Fibroblast of peridontal ligament (primary cell): ENCODE measurements at regions not wholly inside any gene's neighbourhood (a gene's known extent, or its start where the extent isn't known, plus 50 kb on each side); places are given as distances from the start of the nearest gene placed in this dataset.
"Not testable (repeated sequence)": the region's sequence is repeated elsewhere in the genome, so short reads cannot be mapped to it uniquely, and the experiment has no call there.

Source experiments
- DNase-seq: peaks from one replicate; pipeline ENCODE4 v3.0.0-alpha.2; 2010; ENCODE audit errors: extremely low read depth

GRCh38 chr12:13924286-13924685, 57.1 kb downstream of the GRIN2B start:
- DNase-seq, result no peak

- no peak for DNase-seq
Measured at GRCh38 chr12:13918897-13919296, 62.5 kb downstream of the GRIN2B start.

GRCh38 chr12:13915096-13915495, 66.3 kb downstream of the GRIN2B start:
- DNase-seq, result no peak

GRCh38 chr12:13913371-13913770, 68.0 kb downstream of the GRIN2B start:
- DNase-seq, result no peak

- no peak for DNase-seq
Measured at GRCh38 chr12:13911756-13912554, 69.4 kb downstream of the GRIN2B start.

- no peak for DNase-seq
Measured at GRCh38 chr12:13905794-13906193, 75.6 kb downstream of the GRIN2B start.

- no peak for DNase-seq
Measured at GRCh38 chr12:13900718-13901117, 80.7 kb downstream of the GRIN2B start.

- not testable (repeated sequence) for DNase-seq
Measured at GRCh38 chr12:13898387-13898786, 83.0 kb downstream of the GRIN2B start.

GRCh38 chr12:13897811-13898210, 83.6 kb downstream of the GRIN2B start:
- no peak for DNase-seq

GRCh38 chr12:13896063-13896626, 85.3 kb downstream of the GRIN2B start:
- no peak for DNase-seq

GRCh38 chr12:13891902-13892301, 89.5 kb downstream of the GRIN2B start:
- no peak for DNase-seq

GRCh38 chr12:13890943-13891342, 90.5 kb downstream of the GRIN2B start:
- DNase-seq, result no peak

GRCh38 chr12:13887779-13888388, 93.5 kb downstream of the GRIN2B start:
- DNase-seq, result no peak

- DNase-seq, result no peak
Measured at GRCh38 chr12:13882176-13882575, 99.2 kb downstream of the GRIN2B start.

GRCh38 chr12:13880613-13881012, 100.8 kb downstream of the GRIN2B start:
- no peak for DNase-seq

- no peak for DNase-seq
Measured at GRCh38 chr12:13875744-13876143, 105.7 kb downstream of the GRIN2B start.

GRCh38 chr12:13870255-13870654, 111.1 kb downstream of the GRIN2B start:
- no peak for DNase-seq

- DNase-seq, result peak; percentile 20
Measured at GRCh38 chr12:13864081-13864673, 117.2 kb downstream of the GRIN2B start.

- DNase-seq, result no peak
Measured at GRCh38 chr12:13857750-13858149, 123.7 kb downstream of the GRIN2B start.

GRCh38 chr12:13853471-13853870, 127.9 kb downstream of the GRIN2B start:
- no peak for DNase-seq

GRCh38 chr12:13851828-13852227, 129.6 kb downstream of the GRIN2B start:
- no peak for DNase-seq

- DNase-seq, result no peak
Measured at GRCh38 chr12:13849456-13849855, 131.9 kb downstream of the GRIN2B start.

- no peak for DNase-seq
Measured at GRCh38 chr12:13843841-13844240, 137.6 kb downstream of the GRIN2B start.
